ENCODE measurements at regions not wholly inside any gene's neighbourhood (a gene's known extent, or its start where the extent isn't known, plus 50 kb on each side); places are given as distances from the start of the nearest gene placed in this dataset.

- TF ChIP-seq CTCF (IDR thresholded peaks at IDR 0.05; ENCODE audit: low read depth, low read length) = no peak
- TF ChIP-seq EZH2phosphoT487 (IDR thresholded peaks at IDR 0.05; ENCODE audit: low read depth) = no peak
Measured at GRCh38 chr12:111212814-111213456, 156.0 kb downstream of the PHETA1 start.

Measured in OCI-LY3 (cell line).